ENCODE measurements at regions not wholly inside any gene's neighbourhood (a gene's known extent, or its start where the extent isn't known, plus 50 kb on each side); places are given as distances from the start of the nearest gene placed in this dataset.

- Histone ChIP-seq H3F3A (ENCODE audit: insufficient read depth, low read length, poor library complexity, severe bottlenecking) (no peaks in the 10 kb centered on the region), H3K27ac (ENCODE audit: low read length) (no peak overlapping the region), H3K9me2 (ENCODE audit: insufficient read depth, low read length) (no peaks in the 10 kb centered on the region), H2AFZ (ENCODE audit: low read depth, low read length) (no peak overlapping the region), H3K36me3 (ENCODE audit: insufficient read depth, low read length) (no peaks in the 10 kb centered on the region), H4K20me1 (ENCODE audit: insufficient read depth) (no peaks in the 10 kb centered on the region), H3K27me3 (ENCODE audit: insufficient read depth, low read depth, low read length) (no peaks in the 10 kb centered on the region), H3K4me2 (ENCODE audit: low read length) (no peak overlapping the region), H3K79me2 (replicated peaks; ENCODE audit: insufficient read depth, low read length) (no peaks in the 10 kb centered on the region), H3K9ac (ENCODE audit: low read length) (no peak overlapping the region), H3K4me3 (ENCODE audit: low read length) (no peak overlapping the region), H3K9me3 (ENCODE audit: low read length) (no peaks in the 10 kb centered on the region)
- TF ChIP-seq RAD21 (conservative IDR thresholded peaks at IDR 0.05): no peak
Observed at GRCh38 chr3:194852831-194853508, 167.3 kb downstream of the FAM43A start.

GRCh38 chr3:194854206-194854605 lies 168.5 kb downstream of the FAM43A start:
- Histone ChIP-seq H3K36me3 (ENCODE audit: insufficient read depth, low read length) (no peaks in the 10 kb centered on the region), H3K27me3 (ENCODE audit: insufficient read depth, low read depth, low read length) (no peaks in the 10 kb centered on the region), H3K9me2 (ENCODE audit: insufficient read depth, low read length) (no peaks in the 10 kb centered on the region), H3F3A (ENCODE audit: insufficient read depth, low read length, poor library complexity, severe bottlenecking) (no peaks in the 10 kb centered on the region), H3K4me2 (ENCODE audit: low read length) (no peak overlapping the region), H2AFZ (ENCODE audit: low read depth, low read length) (no peak overlapping the region), H3K9me3 (ENCODE audit: low read length) (no peaks in the 10 kb centered on the region), H4K20me1 (ENCODE audit: insufficient read depth) (no peaks in the 10 kb centered on the region), H3K4me3 (ENCODE audit: low read length) (no peak overlapping the region), H3K27ac (ENCODE audit: low read length) (no peak overlapping the region), H3K9ac (ENCODE audit: low read length) (no peak overlapping the region), H3K79me2 (replicated peaks; ENCODE audit: insufficient read depth, low read length) (no peaks in the 10 kb centered on the region)
- no peak for TF ChIP-seq EP300 (conservative IDR thresholded peaks at IDR 0.05; ENCODE audit: poor library complexity, severe bottlenecking)
- no peak for TF ChIP-seq EZH2 (IDR thresholded peaks at IDR 0.05; ENCODE audit: borderline replicate concordance, insufficient read depth, low read length, poor library complexity, severe bottlenecking)
- no peak for TF ChIP-seq RAD21 (conservative IDR thresholded peaks at IDR 0.05)
- no peak for TF ChIP-seq SMC3 (conservative IDR thresholded peaks at IDR 0.05; ENCODE audit: poor library complexity)
- no peak for TF ChIP-seq REST (IDR thresholded peaks at IDR 0.05; ENCODE audit: borderline replicate concordance)
- no peak for TF ChIP-seq TAF1 (IDR thresholded peaks at IDR 0.05; ENCODE audit: low read depth)

- Histone ChIP-seq H3K4me3 (ENCODE audit: low read length) (no peak overlapping the region), H3K79me2 (replicated peaks; ENCODE audit: insufficient read depth, low read length) (no peaks in the 10 kb centered on the region), H3K36me3 (ENCODE audit: insufficient read depth, low read length) (no peaks in the 10 kb centered on the region), H3K9me3 (ENCODE audit: low read length) (no peaks in the 10 kb centered on the region), H3K27ac (ENCODE audit: low read length) (no peak overlapping the region), H3K9me2 (ENCODE audit: insufficient read depth, low read length) (no peaks in the 10 kb centered on the region), H3K27me3 (ENCODE audit: insufficient read depth, low read depth, low read length) (no peaks in the 10 kb centered on the region), H4K20me1 (ENCODE audit: insufficient read depth) (no peaks in the 10 kb centered on the region), H3F3A (ENCODE audit: insufficient read depth, low read length, poor library complexity, severe bottlenecking) (no peaks in the 10 kb centered on the region), H3K9ac (ENCODE audit: low read length) (no peak overlapping the region), H3K4me2 (ENCODE audit: low read length) (no peak overlapping the region), H2AFZ (ENCODE audit: low read depth, low read length) (no peak overlapping the region)
- no peak for TF ChIP-seq RAD21 (conservative IDR thresholded peaks at IDR 0.05)
- no peak for TF ChIP-seq TAF1 (IDR thresholded peaks at IDR 0.05; ENCODE audit: low read depth)
- no peak for TF ChIP-seq POLR2AphosphoS5 (IDR thresholded peaks at IDR 0.05)
- no peak for TF ChIP-seq EP300 (conservative IDR thresholded peaks at IDR 0.05; ENCODE audit: poor library complexity, severe bottlenecking)
- TF ChIP-seq EZH2 (IDR thresholded peaks at IDR 0.05; ENCODE audit: borderline replicate concordance, insufficient read depth, low read length, poor library complexity, severe bottlenecking): no peak
- TF ChIP-seq SMC3 (conservative IDR thresholded peaks at IDR 0.05; ENCODE audit: poor library complexity): no peak
Observed at GRCh38 chr3:194854659-194855390, 169.1 kb downstream of the FAM43A start.
